ENCODE measurements at regions not wholly inside any gene's neighbourhood (a gene's known extent, or its start where the extent isn't known, plus 50 kb on each side); places are given as distances from the start of the nearest gene placed in this dataset.
A peak's percentile ranks its signal among the peaks of the same experiment; 100 is the strongest.

DNA sequence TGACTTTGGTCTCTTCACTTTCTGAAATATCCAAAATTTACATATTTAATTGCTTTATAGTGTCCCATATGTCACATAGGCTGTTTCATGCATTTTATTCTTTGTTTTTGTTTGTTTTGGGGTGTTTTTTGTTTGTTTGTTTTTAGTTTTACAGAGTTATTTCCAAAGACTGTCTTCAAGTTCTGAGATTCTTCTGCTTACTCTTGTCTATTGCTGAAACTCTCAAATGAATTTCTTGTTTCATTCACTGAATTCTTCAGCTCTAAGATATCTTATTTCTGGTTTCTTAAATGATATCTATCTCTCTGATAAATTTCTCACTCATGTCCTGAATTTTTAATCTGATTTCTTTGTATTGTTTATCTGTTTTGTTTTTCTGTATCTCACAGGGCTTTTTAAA lies 412.0 kb upstream of the ATP2B1 start:
- DNase-seq (ENCODE audit: low read depth in 1 of 2, low spot score in 2 of 2), result no peak

DNA sequence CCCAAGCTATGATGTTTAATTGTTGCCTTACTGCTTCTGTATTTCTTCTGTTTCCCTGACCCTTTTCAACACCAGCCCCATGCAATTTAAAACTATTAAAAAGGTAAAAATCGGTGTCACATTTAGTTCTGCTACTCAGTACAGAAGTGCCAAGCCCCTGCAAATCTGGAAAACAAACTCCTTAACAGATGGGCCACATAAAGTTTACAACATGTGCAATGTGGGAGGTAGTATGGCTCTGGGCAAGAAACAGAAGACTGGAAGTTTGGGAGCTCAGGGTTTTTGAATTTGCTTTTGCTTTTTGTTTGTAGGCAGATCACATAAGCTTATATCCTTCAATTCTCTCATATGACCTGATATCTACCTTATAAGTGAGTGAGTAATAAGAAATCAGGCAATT lies 404.0 kb upstream of the ATP2B1 start:
- DNase-seq (ENCODE audit: low read depth in 1 of 2, low spot score in 2 of 2), result no peak
- Histone ChIP-seq H3K36me3 (no peaks in the 10 kb centered on the region), H3K9me3 (replicated peaks) (no peaks in the 10 kb centered on the region), H3K27ac (no peak overlapping the region), H3K4me3 (no peak overlapping the region), H3K27me3 (replicated peaks) (no peaks in the 10 kb centered on the region), H3K4me1 (replicated peaks) (no peaks in the 10 kb centered on the region; the same call in 1 of the 2 replicates)

More for the DNA sequence above, 412.0 kb upstream of the ATP2B1 start:
- Histone ChIP-seq H3K27me3 (replicated peaks) (no peaks in the 10 kb centered on the region), H3K36me3 (no peaks in the 10 kb centered on the region), H3K4me3 (no peak overlapping the region), H3K27ac (no peak overlapping the region), H3K4me1 (replicated peaks) (no peaks in the 10 kb centered on the region), H3K9me3 (replicated peaks) (no peaks in the 10 kb centered on the region)

DNA sequence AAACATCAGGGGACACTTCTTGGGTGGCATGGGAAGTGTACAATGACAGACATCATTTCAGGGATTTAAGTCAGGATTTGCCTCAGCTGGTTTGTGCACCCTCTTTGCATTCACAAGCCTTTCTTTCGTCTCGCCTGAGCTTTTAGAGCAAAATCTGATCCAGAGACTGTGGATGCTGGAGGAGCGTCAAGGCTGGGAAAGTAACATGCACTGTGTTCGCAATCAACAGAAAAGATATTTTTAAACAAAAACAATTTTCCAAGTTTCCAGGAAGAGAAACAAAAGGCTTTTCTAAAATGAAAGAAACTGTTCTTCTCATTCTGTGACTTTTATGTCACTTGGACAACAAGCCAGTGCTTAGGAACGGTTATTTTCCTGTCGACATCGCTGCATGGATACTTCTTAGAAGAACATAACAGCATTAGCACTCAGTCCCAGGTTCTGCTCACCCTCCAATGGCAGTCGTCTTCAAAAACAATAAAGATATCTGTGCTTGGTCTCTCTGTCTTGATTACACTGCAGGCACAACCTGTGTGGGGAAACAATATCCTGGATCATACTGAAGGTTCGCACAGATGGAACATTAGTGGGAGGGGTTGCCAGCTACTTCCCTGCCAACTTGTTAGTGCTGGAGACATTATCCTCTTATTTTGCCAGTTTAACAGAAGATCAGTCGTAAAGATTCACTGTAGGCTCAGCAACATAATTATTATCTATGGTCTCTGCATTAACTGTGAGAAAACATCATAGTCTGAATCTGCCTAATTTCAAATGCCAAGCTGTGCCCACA lies 403.3 kb upstream of the ATP2B1 start:
- H3K9me3 ChIP-seq (replicated peaks), result no peaks in the 10 kb centered on the region
- no peak overlapping the region for H3K27ac ChIP-seq
- H3K4me1 ChIP-seq (replicated peaks), result no peaks in the 10 kb centered on the region; the same call in 1 of the 2 replicates
- no peak overlapping the region for H3K4me3 ChIP-seq
- no peak for DNase-seq (ENCODE audit: low read depth in 1 of 2, low spot score in 2 of 2)
- no peaks in the 10 kb centered on the region for H3K27me3 ChIP-seq (replicated peaks)
- H3K36me3 ChIP-seq, result no peaks in the 10 kb centered on the region

DNA sequence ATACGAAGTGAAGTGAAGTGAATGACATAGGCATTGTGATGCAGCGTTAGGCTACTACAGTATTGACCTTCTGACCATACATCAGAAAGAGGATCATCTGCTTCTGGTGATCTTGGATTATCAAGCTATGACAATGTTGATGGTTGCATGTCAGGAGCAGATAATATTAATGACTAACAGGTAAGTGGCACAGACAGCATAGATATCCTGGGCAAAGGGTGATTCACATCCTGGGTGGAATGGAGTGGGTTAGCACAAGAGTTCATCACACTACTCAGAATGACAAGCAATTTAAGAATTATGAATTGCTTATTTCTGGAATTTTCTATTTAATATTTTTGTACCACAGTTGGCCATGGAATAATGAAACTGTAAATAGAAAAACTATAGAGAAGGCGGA lies 397.9 kb upstream of the ATP2B1 start:
- H3K9me3 ChIP-seq (replicated peaks), result no peaks in the 10 kb centered on the region
- no peaks in the 10 kb centered on the region; the same call in 1 of the 2 replicates for H3K4me1 ChIP-seq (replicated peaks)
- no peaks in the 10 kb centered on the region for H3K27me3 ChIP-seq (replicated peaks)
- no peak overlapping the region for H3K27ac ChIP-seq
- H3K4me3 ChIP-seq, result no peak overlapping the region
- H3K36me3 ChIP-seq, result no peaks in the 10 kb centered on the region
- no peak for DNase-seq (ENCODE audit: low read depth in 1 of 2, low spot score in 2 of 2)

DNA sequence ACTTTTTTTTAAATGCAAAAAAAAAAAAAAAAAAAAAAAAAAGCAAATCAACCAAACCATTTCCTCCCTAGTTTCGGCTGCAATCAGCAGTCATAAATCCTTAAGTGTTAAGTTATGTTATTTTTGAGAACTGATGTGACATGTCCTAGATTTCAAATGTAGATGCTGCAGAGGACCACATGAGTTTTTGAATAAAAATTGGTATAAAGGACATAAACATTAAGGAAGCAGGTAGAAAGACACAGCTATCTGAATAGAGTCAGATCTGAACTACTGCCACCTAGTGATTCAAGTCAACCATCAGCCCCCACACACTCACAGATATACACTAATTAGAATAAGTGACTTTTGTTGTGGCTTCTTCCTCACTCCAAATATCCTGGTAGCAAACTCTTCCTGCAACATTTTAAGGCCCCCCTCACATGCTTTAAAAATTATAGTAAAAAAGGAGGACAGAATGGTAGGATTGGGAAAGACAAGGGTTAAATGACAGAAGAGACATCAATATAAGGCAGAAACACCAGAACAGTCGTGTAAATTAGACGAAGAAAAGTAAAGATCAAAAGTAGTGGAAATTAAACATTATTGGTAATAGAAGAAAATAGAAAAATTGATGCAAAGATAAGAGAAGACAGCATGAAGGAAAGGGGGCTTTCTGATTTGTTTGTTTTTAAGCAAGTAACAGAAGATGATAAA lies 394.5 kb upstream of the ATP2B1 start:
- Histone ChIP-seq H3K9me3 (replicated peaks) (no peaks in the 10 kb centered on the region; the same call in 1 of the 2 replicates), H3K27me3 (replicated peaks) (no peaks in the 10 kb centered on the region), H3K4me3 (no peak overlapping the region), H3K27ac (no peak overlapping the region), H3K36me3 (no peaks in the 10 kb centered on the region), H3K4me1 (replicated peaks) (no peaks in the 10 kb centered on the region)
- DNase-seq (ENCODE audit: low read depth in 1 of 2, low spot score in 2 of 2), result peak in 1 of 2 experiments; percentile 16

DNA sequence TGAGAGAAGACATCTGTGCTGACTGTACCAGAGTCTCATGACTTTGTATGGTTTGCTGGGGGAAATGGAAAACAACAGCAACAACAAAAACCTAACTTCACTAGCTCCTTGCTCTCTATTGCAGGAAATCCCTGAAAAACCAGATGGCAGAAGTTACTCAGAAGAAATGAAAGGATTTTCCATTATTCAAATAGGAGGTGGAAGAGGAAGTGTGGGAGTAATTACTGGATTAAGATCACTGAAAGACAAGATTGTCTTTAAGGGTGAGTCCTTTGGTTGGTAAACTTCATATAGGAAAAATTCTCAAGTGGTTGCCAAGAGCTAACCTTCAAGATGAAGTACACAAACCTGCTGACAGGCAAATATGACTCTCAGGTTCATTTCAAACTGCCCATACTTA lies 391.9 kb upstream of the ATP2B1 start:
- no peak overlapping the region for H3K4me3 ChIP-seq
- no peaks in the 10 kb centered on the region for H3K27me3 ChIP-seq (replicated peaks)
- no peaks in the 10 kb centered on the region for H3K4me1 ChIP-seq (replicated peaks)
- no peaks in the 10 kb centered on the region for H3K36me3 ChIP-seq
- no peaks in the 10 kb centered on the region; the same call in 1 of the 2 replicates for H3K9me3 ChIP-seq (replicated peaks)
- DNase-seq (ENCODE audit: low read depth in 1 of 2, low spot score in 2 of 2), result no peak
- H3K27ac ChIP-seq, result no peak overlapping the region

DNA sequence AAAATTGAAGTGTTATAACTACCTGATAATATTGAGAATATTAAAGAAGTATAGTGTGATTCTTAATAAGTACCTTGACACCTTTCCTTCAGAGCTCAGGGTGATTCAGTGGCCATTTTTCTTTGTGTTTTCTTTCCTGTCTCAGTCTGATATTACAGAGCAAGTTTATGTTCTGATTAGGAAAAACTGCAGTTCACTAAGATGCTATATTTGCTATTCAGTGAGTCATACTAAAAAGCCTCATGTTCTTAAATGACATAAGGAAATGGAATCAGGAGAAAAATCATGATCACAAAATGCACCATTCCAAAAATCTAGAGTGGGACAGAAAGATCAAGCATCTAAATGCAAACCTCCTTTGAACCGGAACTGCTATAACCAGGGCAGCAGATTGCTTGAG lies 390.6 kb upstream of the ATP2B1 start:
- H3K4me1 ChIP-seq (replicated peaks), result no peaks in the 10 kb centered on the region
- no peak for DNase-seq (ENCODE audit: low read depth in 1 of 2, low spot score in 2 of 2)
- H3K4me3 ChIP-seq, result no peak overlapping the region
- H3K27me3 ChIP-seq (replicated peaks), result no peaks in the 10 kb centered on the region
- no peak overlapping the region for H3K27ac ChIP-seq
- no peaks in the 10 kb centered on the region for H3K36me3 ChIP-seq
- H3K9me3 ChIP-seq (replicated peaks), result no peaks in the 10 kb centered on the region; the same call in 1 of the 2 replicates

DNA sequence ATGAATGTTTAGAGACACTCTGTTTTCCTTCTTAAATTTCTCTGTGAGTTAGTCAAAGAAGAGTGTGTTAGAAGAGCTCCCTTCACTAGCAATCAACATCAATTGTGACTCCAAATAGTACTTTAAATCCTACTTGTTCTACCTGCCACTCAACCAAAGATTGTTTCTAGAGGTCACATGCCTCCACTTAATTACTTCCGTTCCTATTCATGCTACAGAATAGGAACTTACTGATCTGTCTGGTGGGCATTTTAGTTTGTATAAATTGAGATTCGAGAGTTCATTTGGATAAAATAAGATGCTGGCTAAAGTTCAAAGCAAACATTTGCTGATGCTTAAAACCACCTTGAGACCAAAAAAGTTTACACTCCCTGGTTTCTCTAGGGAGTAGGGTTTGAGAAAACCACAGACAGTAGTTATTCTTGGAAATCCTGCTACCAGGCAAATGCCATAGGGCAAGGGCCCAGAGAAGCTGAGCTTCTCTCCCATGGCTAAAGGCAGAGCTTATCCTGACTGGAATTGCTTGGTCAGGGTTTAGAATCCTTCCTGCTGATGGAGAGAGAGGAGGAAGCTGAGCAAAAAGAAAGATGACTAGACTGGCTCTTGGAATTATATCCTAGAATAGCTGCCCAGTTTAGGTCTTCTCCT lies 389.6 kb upstream of the ATP2B1 start:
- H3K9me3 ChIP-seq (replicated peaks), result no peaks in the 10 kb centered on the region; the same call in 1 of the 2 replicates
- no peaks in the 10 kb centered on the region for H3K4me1 ChIP-seq (replicated peaks)
- H3K27me3 ChIP-seq (replicated peaks), result no peaks in the 10 kb centered on the region
- H3K4me3 ChIP-seq, result no peak overlapping the region
- DNase-seq (ENCODE audit: low read depth in 1 of 2, low spot score in 2 of 2), result no peak
- H3K36me3 ChIP-seq, result no peaks in the 10 kb centered on the region
- H3K27ac ChIP-seq, result no peak overlapping the region

DNA sequence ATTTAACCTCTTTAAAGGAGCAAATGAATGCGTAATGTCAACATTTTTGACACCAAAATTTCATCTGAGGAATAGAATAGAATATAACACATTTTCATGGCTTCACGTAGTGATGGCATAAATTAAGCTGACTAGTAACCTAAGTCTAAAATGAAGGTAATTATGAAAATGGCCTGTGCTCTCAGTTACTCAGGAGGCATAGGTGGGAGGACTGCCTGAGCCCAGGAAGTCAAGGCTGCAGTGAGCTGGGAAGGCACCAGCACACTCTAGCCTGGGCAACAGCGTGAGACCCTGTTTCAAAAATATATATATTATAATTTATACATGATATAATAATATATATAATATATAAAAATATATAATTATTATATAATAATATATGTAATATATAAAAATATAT lies 383.2 kb upstream of the ATP2B1 start:
- no peaks in the 10 kb centered on the region for H3K27me3 ChIP-seq (replicated peaks)
- H3K36me3 ChIP-seq, result no peaks in the 10 kb centered on the region
- peak overlapping the region; percentile 87 for H3K27ac ChIP-seq
- DNase-seq (ENCODE audit: low read depth in 1 of 2, low spot score in 2 of 2), result no peak
- no peaks in the 10 kb centered on the region for H3K9me3 ChIP-seq (replicated peaks)
- no peak overlapping the region for H3K4me3 ChIP-seq
- H3K4me1 ChIP-seq (replicated peaks), result peaks cover 15% of the 10 kb centered on the region

DNA sequence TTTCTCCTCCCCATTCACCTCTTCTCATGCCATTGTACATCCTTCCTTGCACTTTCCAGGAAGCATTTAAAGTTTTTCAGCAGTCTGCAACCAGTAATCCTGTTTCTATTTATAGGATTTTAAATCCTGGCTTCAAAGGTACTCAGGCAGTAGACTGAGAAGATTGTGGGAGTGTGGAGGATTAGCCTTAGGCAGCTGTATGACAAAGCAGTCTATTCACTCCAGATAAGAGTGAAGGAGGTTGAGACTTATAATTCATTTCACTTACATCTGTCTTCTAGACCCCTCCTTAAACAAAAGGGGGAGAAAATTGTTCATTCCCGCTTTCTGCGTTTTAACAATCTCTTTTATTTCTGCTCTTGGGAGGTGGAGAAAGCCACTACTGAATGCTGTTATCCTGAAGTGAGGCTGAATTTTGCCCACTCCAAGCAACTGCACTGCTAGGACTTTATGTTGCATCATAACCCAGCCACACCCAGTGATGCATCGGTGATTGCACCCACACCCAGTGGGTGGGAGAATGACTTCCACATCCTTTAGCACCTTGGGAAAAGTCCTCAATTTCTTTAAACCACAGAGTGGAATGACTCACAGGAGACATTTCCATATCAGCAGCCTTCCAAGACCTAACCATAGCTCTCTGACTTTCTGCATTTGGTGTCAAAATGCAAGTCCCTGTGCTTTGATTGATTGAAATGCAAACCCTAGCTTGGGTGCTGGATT lies 382.5 kb upstream of the ATP2B1 start:
- no peaks in the 10 kb centered on the region for H3K9me3 ChIP-seq (replicated peaks)
- no peak overlapping the region for H3K4me3 ChIP-seq
- peak overlapping the region; percentile 87 for H3K27ac ChIP-seq
- no peaks in the 10 kb centered on the region for H3K27me3 ChIP-seq (replicated peaks)
- DNase-seq (ENCODE audit: low read depth in 1 of 2, low spot score in 2 of 2), result peak; percentile 77 to 85
- peaks cover 19% of the 10 kb centered on the region for H3K4me1 ChIP-seq (replicated peaks)
- H3K36me3 ChIP-seq, result no peaks in the 10 kb centered on the region

DNA sequence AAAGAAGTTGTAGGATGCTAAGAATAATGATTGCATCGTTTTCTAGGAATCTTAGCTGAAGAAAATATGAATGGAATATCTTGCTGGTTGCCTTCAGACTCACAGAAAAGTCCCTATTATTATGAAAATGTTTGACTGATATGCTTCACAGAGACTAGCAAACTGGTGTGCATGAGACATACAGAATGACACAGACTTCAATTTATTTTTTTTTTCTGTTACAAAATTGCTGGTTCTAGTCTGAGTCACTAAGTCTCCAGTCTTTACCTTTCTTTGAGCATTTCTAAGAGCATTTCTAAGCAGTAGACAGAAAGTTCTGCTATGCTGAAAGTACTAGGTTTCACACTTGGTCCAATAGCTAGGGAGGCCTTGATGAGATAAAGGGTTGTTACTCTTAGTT lies 377.6 kb upstream of the ATP2B1 start:
- no peak overlapping the region for H3K27ac ChIP-seq

DNA sequence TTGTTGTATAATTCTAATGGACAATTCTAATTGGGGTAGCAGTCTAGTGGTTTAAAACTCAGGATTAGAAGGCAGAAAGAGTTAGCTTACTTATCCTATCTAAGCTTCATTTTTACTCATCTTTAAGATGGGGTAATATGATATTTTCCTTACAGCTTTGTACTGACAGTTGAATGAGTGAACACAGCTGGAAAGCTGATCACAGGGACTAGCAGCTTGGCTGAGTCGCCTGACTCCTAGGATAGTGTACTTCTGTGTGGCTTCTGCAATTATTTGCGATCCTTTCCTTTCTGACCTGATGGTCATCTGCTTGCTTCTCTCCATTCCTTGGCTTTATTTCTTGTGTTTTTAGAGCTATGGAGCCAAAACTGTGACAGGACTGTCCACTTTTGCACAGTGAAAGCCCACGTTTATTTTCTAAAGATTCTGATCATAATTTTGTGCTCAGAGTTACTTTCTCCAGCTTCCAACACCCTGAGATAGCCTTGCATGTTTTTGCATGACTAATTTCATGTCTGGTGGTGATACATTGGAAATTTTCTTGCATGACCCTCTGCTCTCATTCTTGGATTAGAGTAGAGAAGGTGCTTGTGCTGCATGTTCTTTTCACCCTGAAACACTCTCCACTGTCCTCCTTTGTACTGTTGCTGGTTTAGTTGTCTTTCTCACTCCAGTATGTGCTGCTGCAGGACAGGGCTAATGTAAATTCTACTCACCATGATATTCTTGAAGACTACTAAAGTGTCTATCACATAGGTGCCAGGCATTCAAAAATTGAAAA lies 377.0 kb upstream of the ATP2B1 start:
- Histone ChIP-seq H3K27ac (no peak overlapping the region), H3K4me1 (replicated peaks) (peaks cover 7% of the 10 kb centered on the region), H3K4me3 (no peak overlapping the region), H3K9me3 (replicated peaks) (no peaks in the 10 kb centered on the region), H3K36me3 (no peaks in the 10 kb centered on the region), H3K27me3 (replicated peaks) (no peaks in the 10 kb centered on the region)
- DNase-seq (ENCODE audit: low read depth in 1 of 2, low spot score in 2 of 2), result no peak

More for the DNA sequence above, 377.6 kb upstream of the ATP2B1 start:
- Histone ChIP-seq H3K27me3 (replicated peaks) (no peaks in the 10 kb centered on the region), H3K9me3 (replicated peaks) (no peaks in the 10 kb centered on the region), H3K4me3 (no peak overlapping the region), H3K4me1 (replicated peaks) (peaks cover 13% of the 10 kb centered on the region), H3K36me3 (no peaks in the 10 kb centered on the region)
- no peak for DNase-seq (ENCODE audit: low read depth in 1 of 2, low spot score in 2 of 2)

DNA sequence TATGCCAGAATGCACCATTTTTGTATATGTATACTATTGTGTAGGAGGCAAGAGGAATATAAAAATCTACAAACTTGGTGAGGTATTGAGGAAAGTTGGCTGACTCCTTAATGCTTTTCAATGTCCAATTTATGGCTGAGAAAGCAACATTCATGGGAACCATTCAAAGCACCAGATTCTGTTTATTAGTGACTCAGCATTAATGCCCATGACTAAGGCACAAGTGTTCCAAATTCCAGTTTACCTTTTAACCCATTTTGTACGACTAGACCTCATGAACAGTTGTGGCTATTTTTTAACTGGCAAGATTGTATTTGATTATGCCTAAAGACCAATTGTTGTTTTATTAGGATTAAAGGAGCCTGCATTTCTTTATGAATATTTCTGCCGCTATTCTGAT lies 375.4 kb upstream of the ATP2B1 start:
- Histone ChIP-seq H3K27ac (no peak overlapping the region), H3K27me3 (replicated peaks) (no peaks in the 10 kb centered on the region), H3K9me3 (replicated peaks) (no peaks in the 10 kb centered on the region), H3K4me1 (replicated peaks) (0 out of 2 replicates have a peak, but pooled peaks cover 4% of the 10 kb centered on the region), H3K36me3 (no peaks in the 10 kb centered on the region), H3K4me3 (no peak overlapping the region)
- no peak for DNase-seq (ENCODE audit: low read depth in 1 of 2, low spot score in 2 of 2)
